GM18907 (cell line): ENCODE measurements at regions not wholly inside any gene's neighbourhood (a gene's known extent, or its start where the extent isn't known, plus 50 kb on each side); places are given as distances from the start of the nearest gene placed in this dataset.
"Not testable (repeated sequence)": the region's sequence is repeated elsewhere in the genome, so short reads cannot be mapped to it uniquely, and the experiment has no call there.

Source experiments
- ATAC-seq: cut with Tn5 transposase; IDR thresholded peaks from one replicate; pipeline ENCODE4 v1.9.1; 2021; ENCODE audit warnings: mild to moderate bottlenecking, moderate library complexity; ENCODE audit not compliant: unreplicated experiment

- ATAC-seq: no peak
Measured at GRCh38 chr11:123344790-123345357, 85.2 kb upstream of the GRAMD1B start.

GRCh38 chr11:123344188-123344587, 85.9 kb upstream of the GRAMD1B start:
- ATAC-seq: not testable (repeated sequence)

- ATAC-seq: no peak
Measured at GRCh38 chr11:123338997-123339752, 90.9 kb upstream of the GRAMD1B start.

- ATAC-seq: no peak
Measured at GRCh38 chr11:123338266-123338800, 91.7 kb upstream of the GRAMD1B start.

GRCh38 chr11:123334925-123335324, 95.1 kb upstream of the GRAMD1B start:
- ATAC-seq: no peak

- ATAC-seq: not testable (repeated sequence)
Measured at GRCh38 chr11:123332577-123332976, 97.5 kb upstream of the GRAMD1B start.

GRCh38 chr11:123330948-123331347, 99.1 kb upstream of the GRAMD1B start:
- no peak for ATAC-seq

GRCh38 chr11:123330471-123330870, 99.6 kb upstream of the GRAMD1B start:
- no peak for ATAC-seq

- no peak for ATAC-seq
Measured at GRCh38 chr11:123330071-123330470, 100.0 kb upstream of the GRAMD1B start.

- ATAC-seq: no peak
Measured at GRCh38 chr11:123328281-123328867, 101.7 kb upstream of the GRAMD1B start.

- no peak for ATAC-seq
Measured at GRCh38 chr11:123325533-123325932, 104.5 kb upstream of the GRAMD1B start.

- no peak for ATAC-seq
Measured at GRCh38 chr11:123323568-123323967, 106.5 kb upstream of the GRAMD1B start.

GRCh38 chr11:123321636-123322035, 108.4 kb upstream of the GRAMD1B start:
- no peak for ATAC-seq

- ATAC-seq: no peak
Measured at GRCh38 chr11:123318623-123319022, 111.4 kb upstream of the GRAMD1B start.

- ATAC-seq: not testable (repeated sequence)
Measured at GRCh38 chr11:123318132-123318531, 111.9 kb upstream of the GRAMD1B start.

- ATAC-seq: no peak
Measured at GRCh38 chr11:123316003-123316402, 114.1 kb upstream of the GRAMD1B start.

- no peak for ATAC-seq
Measured at GRCh38 chr11:123314972-123315371, 115.1 kb upstream of the GRAMD1B start.

GRCh38 chr11:123313262-123313661, 116.8 kb upstream of the GRAMD1B start:
- ATAC-seq: no peak

- ATAC-seq: no peak
Measured at GRCh38 chr11:123308077-123308476, 113.0 kb upstream of the CLMP start.

- no peak for ATAC-seq
Measured at GRCh38 chr11:123307276-123307675, 112.2 kb upstream of the CLMP start.

GRCh38 chr11:123306531-123306930, 111.5 kb upstream of the CLMP start:
- no peak for ATAC-seq
